NK-92 treated with Interleukin-12 subunit alpha and Interleukin-12 subunit beta, amount 100 ng/mL, for 24 hours (cell line): ENCODE measurements at regions not wholly inside any gene's neighbourhood (a gene's known extent, or its start where the extent isn't known, plus 50 kb on each side); places are given as distances from the start of the nearest gene placed in this dataset.

Source experiments
- DNase-seq: peaks from one replicate; lab custom pipeline; 2025; lab: John Stamatoyannopoulos, UW

DNA sequence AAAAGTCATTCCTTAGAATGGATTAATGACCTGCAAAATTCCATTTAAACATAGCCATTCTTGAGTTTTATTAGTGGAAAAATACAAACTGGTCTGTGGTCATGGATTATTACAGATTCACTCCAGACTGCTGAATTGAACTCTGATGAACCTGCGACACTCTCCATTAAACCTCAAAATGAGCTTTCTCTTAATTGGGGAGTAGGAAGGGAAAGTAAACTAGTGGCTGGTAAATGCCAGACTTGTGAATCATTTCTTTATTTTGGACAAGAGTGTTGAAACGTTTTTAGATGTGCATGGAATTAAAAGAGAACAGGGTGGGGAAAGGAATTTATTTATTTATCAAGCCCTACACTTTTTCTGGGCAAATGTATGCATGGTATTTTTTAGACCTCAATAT lies 321.2 kb upstream of the FANCL start:
- no peak for DNase-seq

DNA sequence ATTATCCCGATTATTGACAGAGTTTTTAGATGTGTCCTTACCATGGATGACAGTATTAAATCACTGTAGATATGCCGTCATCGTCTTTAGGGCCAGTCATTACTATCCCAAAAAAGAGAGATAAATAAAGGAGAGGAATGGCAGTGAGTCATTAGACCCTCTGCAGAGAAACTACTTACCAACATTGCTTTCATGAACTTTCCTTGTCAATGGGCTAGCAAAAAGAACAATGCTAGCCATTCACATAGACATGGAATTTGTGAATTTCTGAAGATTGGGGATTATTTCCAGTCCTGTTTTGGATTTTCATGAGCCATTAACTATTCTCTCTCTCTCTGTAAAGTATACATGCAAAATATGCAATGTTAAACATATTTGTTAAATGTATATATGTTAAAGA lies 319.4 kb upstream of the FANCL start:
- DNase-seq: no peak

DNA sequence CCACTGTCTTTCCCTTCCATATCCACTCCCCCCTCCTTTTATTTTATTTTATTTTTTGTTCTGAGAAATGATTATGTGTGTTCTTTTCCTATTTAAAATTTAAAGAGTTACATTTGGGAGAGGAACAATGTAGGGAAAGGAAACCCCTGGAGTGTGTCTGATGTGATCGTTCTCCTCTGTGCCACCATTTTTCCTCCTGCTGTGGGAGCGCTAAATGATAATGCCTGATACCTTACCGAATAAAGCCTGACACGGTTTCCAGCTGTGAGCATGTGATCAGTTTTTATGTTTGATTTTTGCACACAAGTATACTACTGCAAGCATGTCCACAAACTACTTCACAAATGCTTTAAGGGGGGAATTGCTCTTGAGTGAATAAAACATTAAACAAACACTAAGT lies 317.8 kb upstream of the FANCL start:
- DNase-seq: no peak

- DNase-seq: no peak
These were observed 316.1 kb upstream of the FANCL start for GRCh38 chr2:58557176-58557575.

DNA sequence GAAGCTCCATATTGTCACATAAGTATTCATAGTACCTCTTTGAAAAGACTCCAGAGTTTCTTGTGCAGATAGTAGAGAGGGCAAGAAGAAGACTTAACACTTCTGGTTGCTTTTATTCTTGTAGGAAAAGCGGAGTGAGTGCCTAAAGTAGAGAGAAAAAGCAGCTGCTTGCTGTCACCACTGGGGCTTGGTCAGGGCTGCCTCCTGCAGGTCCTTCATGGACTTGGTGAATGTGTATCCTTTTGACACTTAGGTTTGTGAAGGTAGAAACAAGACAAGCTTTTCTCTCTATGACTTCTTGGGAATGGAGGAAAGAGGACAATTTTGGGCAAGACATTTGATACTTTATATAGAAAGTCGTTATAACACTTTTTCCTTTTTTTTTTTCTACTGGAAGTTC lies 312.8 kb upstream of the FANCL start:
- DNase-seq: no peak

DNA sequence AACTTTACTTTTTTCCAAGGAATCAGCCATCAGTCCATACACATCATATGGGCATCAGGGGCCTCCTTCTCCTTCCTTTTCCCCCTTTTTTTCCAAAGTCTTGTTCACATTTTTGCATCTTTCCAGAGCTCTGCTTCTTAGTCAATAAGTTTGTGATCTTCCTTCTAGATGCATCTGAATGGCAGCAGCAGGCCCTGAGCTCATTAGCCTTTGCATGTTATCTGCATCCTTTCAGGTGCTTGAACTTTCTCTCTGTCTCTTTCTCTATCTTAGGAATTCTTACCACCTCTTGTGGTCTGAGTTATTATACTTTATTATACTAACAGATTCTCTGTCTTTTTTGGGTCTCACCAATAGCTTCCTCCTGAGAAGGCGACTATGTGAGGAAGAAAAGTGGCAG lies 312.4 kb upstream of the FANCL start:
- DNase-seq: no peak

GRCh38 chr2:58545300-58546280 lies 304.5 kb upstream of the FANCL start:
- DNase-seq: no peak

DNA sequence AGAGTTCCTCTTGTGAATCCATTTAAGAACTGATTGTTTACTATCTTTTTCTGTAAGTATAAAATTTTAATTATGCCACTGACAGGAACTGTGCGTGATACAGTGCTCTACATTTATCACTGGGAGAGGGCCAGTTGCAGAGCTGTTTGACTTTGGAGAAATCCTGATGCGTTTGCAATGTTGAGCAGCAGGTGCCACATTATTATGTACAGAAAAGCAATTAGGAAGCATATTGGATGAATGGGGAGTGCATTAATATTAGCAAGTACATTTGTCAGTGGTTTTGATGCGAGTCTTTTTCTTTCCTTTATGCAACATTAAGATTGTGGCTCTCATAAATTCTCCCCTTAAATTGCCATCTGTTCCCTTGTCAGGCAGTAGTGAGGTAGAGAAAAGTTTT lies 302.3 kb upstream of the FANCL start:
- no peak for DNase-seq

GRCh38 chr2:58541511-58541910 lies 300.4 kb upstream of the FANCL start:
- no peak for DNase-seq

GRCh38 chr2:58540681-58541080 lies 299.6 kb upstream of the FANCL start:
- no peak for DNase-seq

- DNase-seq: no peak
These were observed 298.8 kb upstream of the FANCL start for GRCh38 chr2:58539973-58540372.

GRCh38 chr2:58535990-58536389 lies 294.9 kb upstream of the FANCL start:
- no peak for DNase-seq

DNA sequence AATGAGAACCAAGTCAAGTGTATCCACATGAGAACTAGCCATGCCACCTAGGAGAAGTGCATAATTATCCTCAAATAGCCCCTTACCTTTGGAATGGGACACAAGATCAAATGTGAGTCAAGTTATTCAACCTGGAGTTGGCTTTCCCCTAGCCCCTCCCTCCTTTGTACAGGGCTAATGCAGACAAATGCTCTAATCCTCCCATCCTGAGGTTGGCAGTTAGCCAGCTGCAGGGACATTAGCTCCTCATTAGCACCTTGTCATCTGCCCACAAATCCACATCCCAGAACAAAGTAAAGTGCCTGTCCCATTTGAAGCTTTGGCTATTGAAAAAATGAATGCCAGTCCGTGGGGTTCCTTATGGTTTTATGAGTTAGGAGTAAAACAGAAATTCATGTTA lies 294.1 kb upstream of the FANCL start:
- no peak for DNase-seq

DNA sequence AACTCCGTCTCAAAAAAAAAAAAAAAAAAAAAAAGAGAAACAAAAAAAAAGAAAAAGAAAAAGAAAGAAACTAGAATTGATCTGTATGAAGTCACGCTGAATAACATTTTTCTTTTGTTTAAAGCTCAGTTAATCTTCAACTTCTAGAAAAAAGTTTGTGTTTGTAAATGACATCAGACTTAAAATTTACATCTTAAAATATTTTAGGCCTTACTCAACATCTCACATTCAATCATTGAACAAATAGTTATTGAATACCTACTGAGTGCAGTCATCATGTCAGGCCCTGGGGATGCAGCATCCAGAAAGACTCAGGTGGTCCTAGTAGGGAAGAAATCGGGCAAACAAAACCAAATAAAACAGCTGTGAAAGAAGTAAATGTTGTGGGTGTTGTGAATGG lies 292.3 kb upstream of the FANCL start:
- no peak for DNase-seq

DNA sequence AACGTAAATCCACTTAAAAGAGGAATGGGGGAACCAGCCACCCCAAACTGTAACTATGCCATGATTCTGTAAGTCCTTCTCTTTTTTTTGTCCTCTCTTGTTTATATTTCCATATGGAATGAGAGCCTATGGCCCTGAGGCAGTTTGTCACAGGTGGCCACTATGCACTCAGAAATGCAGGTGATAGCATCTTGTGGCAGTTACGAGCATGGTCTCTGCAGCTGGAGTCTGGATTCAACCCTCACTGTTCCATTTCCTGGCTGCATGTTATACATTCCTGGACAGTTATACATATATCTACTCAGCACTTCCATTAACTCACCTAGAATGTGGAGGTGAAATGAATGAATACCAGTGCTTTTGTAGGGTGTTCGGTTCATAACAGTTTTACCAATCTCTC lies 291.5 kb upstream of the FANCL start:
- DNase-seq: no peak

DNA sequence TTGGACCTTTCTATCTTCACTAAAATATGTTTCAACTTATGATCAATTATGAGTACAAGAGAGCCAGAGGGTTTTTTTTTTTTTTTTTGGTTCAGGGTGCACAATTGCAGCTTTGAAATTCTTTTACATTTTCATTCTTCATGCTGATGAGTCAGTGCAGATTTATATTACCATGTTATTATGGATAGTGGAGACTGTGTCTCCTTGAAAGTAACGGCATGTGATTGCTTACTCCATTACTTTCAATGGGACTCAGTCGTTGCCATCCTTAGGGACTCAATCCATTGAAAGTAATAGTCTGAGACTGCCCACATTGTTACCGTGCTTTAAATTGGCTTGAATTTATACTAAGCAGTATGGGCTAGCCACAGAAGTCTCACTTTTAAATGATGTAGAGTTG lies 286.5 kb upstream of the FANCL start:
- no peak for DNase-seq

GRCh38 chr2:58521803-58522554 lies 280.9 kb upstream of the FANCL start:
- DNase-seq: no peak

DNA sequence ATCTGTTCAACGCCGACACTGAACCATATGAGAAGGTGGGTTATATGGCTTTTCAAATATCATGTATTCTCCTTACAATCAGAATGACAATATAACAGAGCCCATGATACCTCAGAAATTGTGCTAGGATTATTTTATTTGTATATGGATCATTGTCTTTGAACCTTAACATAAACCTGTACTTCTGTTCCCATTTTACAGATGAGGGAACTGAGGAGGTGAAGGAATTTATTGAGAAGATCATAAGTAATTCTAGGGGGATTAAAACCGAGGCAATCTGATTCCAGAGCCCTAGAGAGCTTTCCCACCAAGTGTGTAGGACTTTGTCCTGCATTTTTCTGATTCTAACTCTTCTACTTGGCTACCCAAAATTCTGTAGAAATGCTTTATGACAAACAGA lies 279.8 kb upstream of the FANCL start:
- no peak for DNase-seq

- DNase-seq: no peak
These were observed 276.8 kb upstream of the FANCL start for GRCh38 chr2:58517881-58518280.

DNA sequence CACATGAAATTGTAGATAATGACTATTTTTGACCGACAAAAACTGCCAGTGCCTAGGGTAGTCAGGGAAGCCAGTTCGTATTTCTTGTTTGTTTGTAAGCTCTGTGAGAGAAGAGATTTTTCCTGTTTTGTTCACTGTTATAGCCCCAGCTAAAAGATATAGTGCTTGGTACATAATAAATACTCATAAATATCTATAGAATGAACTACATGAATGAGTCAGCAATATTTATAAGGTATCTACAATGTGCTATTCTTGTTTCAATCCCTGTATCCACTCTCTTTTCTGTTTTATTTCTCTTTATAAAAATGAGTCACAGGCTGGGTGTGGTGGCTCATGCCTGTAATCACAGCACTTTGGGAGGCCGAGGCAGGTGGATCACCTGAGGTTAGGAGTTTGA lies 275.6 kb upstream of the FANCL start:
- DNase-seq: no peak

GRCh38 chr2:58515827-58516573 lies 274.9 kb upstream of the FANCL start:
- DNase-seq: no peak

GRCh38 chr2:58514252-58514651 lies 273.1 kb upstream of the FANCL start:
- DNase-seq: no peak

GRCh38 chr2:58512878-58513277 lies 271.8 kb upstream of the FANCL start:
- DNase-seq: no peak
